ENCODE measurements at regions not wholly inside any gene's neighbourhood (a gene's known extent, or its start where the extent isn't known, plus 50 kb on each side); places are given as distances from the start of the nearest gene placed in this dataset.

- no peak for DNase-seq (ENCODE audit: low spot score)
Measured at GRCh38 chr18:68354176-68354575, 360.7 kb downstream of the TMX3 start.

GRCh38 chr18:68342039-68342659 is 372.8 kb downstream of the TMX3 start:
- no peak for DNase-seq (ENCODE audit: low spot score)

GRCh38 chr18:68340606-68341005 is 374.3 kb downstream of the TMX3 start:
- DNase-seq (ENCODE audit: low spot score) = no peak

GRCh38 chr18:68330658-68331057 is 384.2 kb downstream of the TMX3 start:
- DNase-seq (ENCODE audit: low spot score) = no peak

GRCh38 chr18:68323921-68324320 is 391.0 kb downstream of the TMX3 start:
- DNase-seq (ENCODE audit: low spot score) = peak; percentile 55

- no peak for DNase-seq (ENCODE audit: low spot score)
Measured at GRCh38 chr18:68316636-68317035, 398.3 kb downstream of the TMX3 start.

- no peak for DNase-seq (ENCODE audit: low spot score)
Measured at GRCh38 chr18:68314403-68314802, 400.5 kb downstream of the TMX3 start.

GRCh38 chr18:68301441-68301840 is 413.5 kb downstream of the TMX3 start:
- no peak for DNase-seq (ENCODE audit: low spot score)

- no peak for DNase-seq (ENCODE audit: low spot score)
Measured at GRCh38 chr18:68299906-68300305, 415.0 kb downstream of the TMX3 start.

- DNase-seq (ENCODE audit: low spot score) = no peak
Measured at GRCh38 chr18:68298330-68298729, 416.6 kb downstream of the TMX3 start.

- DNase-seq (ENCODE audit: low spot score) = no peak
Measured at GRCh38 chr18:68288408-68288807, 426.5 kb downstream of the TMX3 start.

- DNase-seq (ENCODE audit: low spot score) = no peak
Measured at GRCh38 chr18:68284236-68284780, 430.6 kb downstream of the TMX3 start.

- DNase-seq (ENCODE audit: low spot score) = no peak
Measured at GRCh38 chr18:68283834-68284233, 431.1 kb downstream of the TMX3 start.

- DNase-seq (ENCODE audit: low spot score) = no peak
Measured at GRCh38 chr18:68282232-68282631, 432.7 kb downstream of the TMX3 start.

GRCh38 chr18:68275616-68276015 is 439.3 kb downstream of the TMX3 start:
- no peak for DNase-seq (ENCODE audit: low spot score)

GRCh38 chr18:68270017-68270416 is 444.9 kb downstream of the TMX3 start:
- no peak for DNase-seq (ENCODE audit: low spot score)

- DNase-seq (ENCODE audit: low spot score) = no peak
Measured at GRCh38 chr18:68267583-68267982, 447.3 kb downstream of the TMX3 start.

- no peak for DNase-seq (ENCODE audit: low spot score)
Measured at GRCh38 chr18:68263481-68263880, 451.4 kb downstream of the TMX3 start.

GRCh38 chr18:68262690-68263294 is 452.1 kb downstream of the TMX3 start:
- no peak for DNase-seq (ENCODE audit: low spot score)

- no peak for DNase-seq (ENCODE audit: low spot score)
Measured at GRCh38 chr18:68256418-68257067, 458.4 kb downstream of the TMX3 start.

GRCh38 chr18:68244786-68245185 is 470.1 kb downstream of the TMX3 start:
- DNase-seq (ENCODE audit: low spot score) = no peak

- no peak for DNase-seq (ENCODE audit: low spot score)
Measured at GRCh38 chr18:68241881-68242280, 473.0 kb downstream of the TMX3 start.

GRCh38 chr18:68234676-68235075 is 480.2 kb downstream of the TMX3 start:
- no peak for DNase-seq (ENCODE audit: low spot score)

All from umbilical cord (tissue), 1 donor.